Activated CD4-positive, alpha-beta T cell treated with anti-CD3 and anti-CD28 coated beads, Interleukin-2, amount 10 ng/mL, durations not matched to agents 7 days and 5 days (primary cell): ENCODE measurements at regions not wholly inside any gene's neighbourhood (a gene's known extent, or its start where the extent isn't known, plus 50 kb on each side); places are given as distances from the start of the nearest gene placed in this dataset.

Source experiments
- CTCF ChIA-PET: fragments of 350-600 bp; sonication (Branson Sonifier 250); formaldehyde crosslinking; loops from one replicate; lab custom pipeline; 2021; ENCODE audit warnings: antibody characterized with exemption; lab: Charles Lee
- POLR2A ChIA-PET: fragments of 350-600 bp; sonication (Branson Sonifier 250); formaldehyde crosslinking; loops from one replicate; lab custom pipeline; 2021; ENCODE audit warnings: antibody characterized with exemption; lab: Charles Lee
- DNase-seq: peaks from one replicate; pipeline ENCODE4 v3.0.0-alpha.2; 2020
- H3K27ac Mint-ChIP-seq: one replicate; pipeline ENCODE4 v1.8.0; 2021; ENCODE audit warnings: mild to moderate bottlenecking, moderate library complexity, mixed read lengths
- H3K27me3 Mint-ChIP-seq: one replicate; pipeline ENCODE4 v1.8.0; 2021; ENCODE audit warnings: mixed read lengths
- H3K36me3 Mint-ChIP-seq: one replicate; pipeline ENCODE4 v1.8.0; 2021; ENCODE audit warnings: low read depth, mixed read lengths
- H3K4me1 Mint-ChIP-seq: one replicate; pipeline ENCODE4 v1.8.0; 2021; ENCODE audit warnings: mixed read lengths
- H3K4me3 Mint-ChIP-seq: one replicate; pipeline ENCODE4 v1.8.0; 2021; ENCODE audit warnings: mild to moderate bottlenecking, moderate library complexity, mixed read lengths
- H3K9me3 Mint-ChIP-seq: one replicate; pipeline ENCODE4 v1.8.0; 2021; ENCODE audit warnings: mixed read lengths

- Mint-ChIP-seq H3K9me3 (no peaks in the 10 kb centered on the region), H3K27me3 (no peaks in the 10 kb centered on the region), H3K36me3 (no peaks in the 10 kb centered on the region), H3K27ac (no peak overlapping the region), H3K4me3 (no peak overlapping the region), H3K4me1 (no peaks in the 10 kb centered on the region)
- CTCF ChIA-PET = no interaction called here
- no peak for DNase-seq
- POLR2A ChIA-PET = no interaction called here
Measured at GRCh38 chr2:192379736-192380135, 185.0 kb upstream of the TMEFF2 start.

GRCh38 chr2:192377173-192377572 is 182.4 kb upstream of the TMEFF2 start:
- Mint-ChIP-seq H3K36me3 (no peaks in the 10 kb centered on the region), H3K27ac (no peak overlapping the region)

GRCh38 chr2:192373754-192374153 is 179.0 kb upstream of the TMEFF2 start:
- Mint-ChIP-seq H3K36me3 (no peaks in the 10 kb centered on the region), H3K27ac (no peak overlapping the region), H3K4me1 (no peaks in the 10 kb centered on the region), H3K27me3 (no peaks in the 10 kb centered on the region), H3K9me3 (no peaks in the 10 kb centered on the region), H3K4me3 (no peak overlapping the region)
- ChIA-PET CTCF (no interaction called here), POLR2A (no interaction called here)
- DNase-seq = no peak

More at GRCh38 chr2:192377173-192377572, 182.4 kb upstream of the TMEFF2 start:
- ChIA-PET CTCF (no interaction called here), POLR2A (no interaction called here)
- Mint-ChIP-seq H3K27me3 (no peaks in the 10 kb centered on the region), H3K4me3 (no peak overlapping the region), H3K9me3 (no peaks in the 10 kb centered on the region), H3K4me1 (no peaks in the 10 kb centered on the region)
- DNase-seq = no peak

GRCh38 chr2:192373221-192373620 is 178.5 kb upstream of the TMEFF2 start:
- Mint-ChIP-seq H3K4me3 (no peak overlapping the region), H3K4me1 (no peaks in the 10 kb centered on the region), H3K36me3 (no peaks in the 10 kb centered on the region), H3K9me3 (no peaks in the 10 kb centered on the region), H3K27me3 (no peaks in the 10 kb centered on the region), H3K27ac (no peak overlapping the region)
- CTCF ChIA-PET = no interaction called here
- no peak for DNase-seq
- POLR2A ChIA-PET = interaction anchor here (0.6 kb wide), 1 partner anchor 379 kb away, joined by 7 read pairs; no protein-coding TSS in a partner anchor

GRCh38 chr2:192369969-192370368 is 175.2 kb upstream of the TMEFF2 start:
- Mint-ChIP-seq H3K4me1 (no peaks in the 10 kb centered on the region), H3K27me3 (no peaks in the 10 kb centered on the region), H3K36me3 (no peaks in the 10 kb centered on the region), H3K4me3 (no peak overlapping the region), H3K9me3 (no peaks in the 10 kb centered on the region), H3K27ac (no peak overlapping the region)
- DNase-seq = no peak
- ChIA-PET POLR2A (no interaction called here), CTCF (no interaction called here)

- Mint-ChIP-seq H3K27ac (no peak overlapping the region), H3K27me3 (no peaks in the 10 kb centered on the region), H3K4me1 (no peaks in the 10 kb centered on the region), H3K4me3 (no peak overlapping the region), H3K9me3 (no peaks in the 10 kb centered on the region), H3K36me3 (no peaks in the 10 kb centered on the region)
- CTCF ChIA-PET = no interaction called here
- no peak for DNase-seq
- POLR2A ChIA-PET = no interaction called here
Measured at GRCh38 chr2:192357217-192357616, 162.5 kb upstream of the TMEFF2 start.

- Mint-ChIP-seq H3K27ac (no peak overlapping the region), H3K36me3 (no peaks in the 10 kb centered on the region), H3K4me3 (no peak overlapping the region), H3K27me3 (no peaks in the 10 kb centered on the region), H3K9me3 (no peaks in the 10 kb centered on the region), H3K4me1 (no peaks in the 10 kb centered on the region)
- CTCF ChIA-PET = no interaction called here
- no peak for DNase-seq
- POLR2A ChIA-PET = no interaction called here
Measured at GRCh38 chr2:192354512-192355244, 159.9 kb upstream of the TMEFF2 start.

GRCh38 chr2:192347542-192347941 is 152.8 kb upstream of the TMEFF2 start:
- Mint-ChIP-seq H3K27me3 (no peaks in the 10 kb centered on the region), H3K4me3 (no peak overlapping the region), H3K27ac (no peak overlapping the region), H3K4me1 (no peaks in the 10 kb centered on the region), H3K36me3 (no peaks in the 10 kb centered on the region), H3K9me3 (no peaks in the 10 kb centered on the region)
- POLR2A ChIA-PET = no interaction called here
- DNase-seq = no peak
- CTCF ChIA-PET = no interaction called here

- no peak overlapping the region for H3K27ac Mint-ChIP-seq
- no peaks in the 10 kb centered on the region for H3K36me3 Mint-ChIP-seq
- ChIA-PET CTCF (no interaction called here), POLR2A (no interaction called here)
- H3K9me3 Mint-ChIP-seq = no peaks in the 10 kb centered on the region
- no peaks in the 10 kb centered on the region for H3K4me1 Mint-ChIP-seq
- no peaks in the 10 kb centered on the region for H3K27me3 Mint-ChIP-seq
- DNase-seq = no peak
- no peak overlapping the region for H3K4me3 Mint-ChIP-seq
Measured at GRCh38 chr2:192345287-192345686, 150.6 kb upstream of the TMEFF2 start.

- no peak overlapping the region for H3K27ac Mint-ChIP-seq
- ChIA-PET POLR2A (no interaction called here), CTCF (no interaction called here)
- H3K4me3 Mint-ChIP-seq = no peak overlapping the region
- no peaks in the 10 kb centered on the region for H3K4me1 Mint-ChIP-seq
- no peaks in the 10 kb centered on the region for H3K36me3 Mint-ChIP-seq
- H3K9me3 Mint-ChIP-seq = no peaks in the 10 kb centered on the region
- H3K27me3 Mint-ChIP-seq = no peaks in the 10 kb centered on the region
- DNase-seq = no peak
Measured at GRCh38 chr2:192333642-192334041, 138.9 kb upstream of the TMEFF2 start.

- Mint-ChIP-seq H3K9me3 (no peaks in the 10 kb centered on the region), H3K4me1 (no peaks in the 10 kb centered on the region), H3K27ac (no peak overlapping the region), H3K4me3 (no peak overlapping the region), H3K27me3 (no peaks in the 10 kb centered on the region), H3K36me3 (no peaks in the 10 kb centered on the region)
- no peak for DNase-seq
- ChIA-PET POLR2A (no interaction called here), CTCF (no interaction called here)
Measured at GRCh38 chr2:192328297-192328696, 133.6 kb upstream of the TMEFF2 start.

- Mint-ChIP-seq H3K4me3 (no peak overlapping the region), H3K27ac (no peak overlapping the region), H3K9me3 (no peaks in the 10 kb centered on the region), H3K36me3 (no peaks in the 10 kb centered on the region), H3K4me1 (no peaks in the 10 kb centered on the region), H3K27me3 (no peaks in the 10 kb centered on the region)
- ChIA-PET CTCF (no interaction called here), POLR2A (no interaction called here)
- DNase-seq = no peak
Measured at GRCh38 chr2:192327576-192327975, 132.8 kb upstream of the TMEFF2 start.

GRCh38 chr2:192315543-192315942 is 120.8 kb upstream of the TMEFF2 start:
- H3K27me3 Mint-ChIP-seq = no peaks in the 10 kb centered on the region
- no peaks in the 10 kb centered on the region for H3K36me3 Mint-ChIP-seq

More at GRCh38 chr2:192315543-192315942, 120.8 kb upstream of the TMEFF2 start:
- ChIA-PET CTCF (no interaction called here), POLR2A (no interaction called here)
- H3K9me3 Mint-ChIP-seq = peaks cover 2% of the 10 kb centered on the region
- H3K4me1 Mint-ChIP-seq = no peaks in the 10 kb centered on the region
- H3K4me3 Mint-ChIP-seq = no peak overlapping the region
- DNase-seq = no peak
- H3K27ac Mint-ChIP-seq = no peak overlapping the region
